ENCODE measurements at regions not wholly inside any gene's neighbourhood (a gene's known extent, or its start where the extent isn't known, plus 50 kb on each side); places are given as distances from the start of the nearest gene placed in this dataset.

GRCh38 chr3:177594096-177594495, 396.8 kb upstream of the TBL1XR1 start:
- TF ChIP-seq CTCF (IDR thresholded peaks at IDR 0.05; ENCODE audit: low read depth, low read length, missing control alignments) = no peak
- no peak overlapping the region for H3K4me3 ChIP-seq (ENCODE audit: low read depth, low read length)
- no peak for DNase-seq (ENCODE audit: low read depth)

- H3K4me3 ChIP-seq (ENCODE audit: low read depth, low read length) = no peak overlapping the region
- DNase-seq (ENCODE audit: low read depth) = no peak
- no peak for TF ChIP-seq CTCF (IDR thresholded peaks at IDR 0.05; ENCODE audit: low read depth, low read length, missing control alignments)
Observed at GRCh38 chr3:177595530-177596188, 398.4 kb upstream of the TBL1XR1 start.

- H3K4me3 ChIP-seq (ENCODE audit: low read depth, low read length) = no peak overlapping the region
- no peak for DNase-seq (ENCODE audit: low read depth)
- no peak for TF ChIP-seq CTCF (IDR thresholded peaks at IDR 0.05; ENCODE audit: low read depth, low read length, missing control alignments)
Observed at GRCh38 chr3:177596248-177596815, 399.1 kb upstream of the TBL1XR1 start.

GRCh38 chr3:177596816-177597271, 399.6 kb upstream of the TBL1XR1 start:
- no peak for TF ChIP-seq CTCF (IDR thresholded peaks at IDR 0.05; ENCODE audit: low read depth, low read length, missing control alignments)
- DNase-seq (ENCODE audit: low read depth) = no peak
- H3K4me3 ChIP-seq (ENCODE audit: low read depth, low read length) = no peak overlapping the region

GRCh38 chr3:177597311-177598096, 400.2 kb upstream of the TBL1XR1 start:
- H3K4me3 ChIP-seq (ENCODE audit: low read depth, low read length) = no peak overlapping the region
- no peak for TF ChIP-seq CTCF (IDR thresholded peaks at IDR 0.05; ENCODE audit: low read depth, low read length, missing control alignments)
- no peak for DNase-seq (ENCODE audit: low read depth)

- no peak overlapping the region for H3K4me3 ChIP-seq (ENCODE audit: low read depth, low read length)
- DNase-seq (ENCODE audit: low read depth) = no peak
- no peak for TF ChIP-seq CTCF (IDR thresholded peaks at IDR 0.05; ENCODE audit: low read depth, low read length, missing control alignments)
Observed at GRCh38 chr3:177598097-177598833, 401.0 kb upstream of the TBL1XR1 start.

Data from GM12864 (cell line).